Globus pallidus (tissue), 1 donor: ENCODE measurements at regions not wholly inside any gene's neighbourhood (a gene's known extent, or its start where the extent isn't known, plus 50 kb on each side); places are given as distances from the start of the nearest gene placed in this dataset.

Source experiments
- DNase-seq: peaks from one replicate; pipeline ENCODE4 v3.0.0-alpha.2; 2015; ENCODE audit warnings: low spot score

DNA sequence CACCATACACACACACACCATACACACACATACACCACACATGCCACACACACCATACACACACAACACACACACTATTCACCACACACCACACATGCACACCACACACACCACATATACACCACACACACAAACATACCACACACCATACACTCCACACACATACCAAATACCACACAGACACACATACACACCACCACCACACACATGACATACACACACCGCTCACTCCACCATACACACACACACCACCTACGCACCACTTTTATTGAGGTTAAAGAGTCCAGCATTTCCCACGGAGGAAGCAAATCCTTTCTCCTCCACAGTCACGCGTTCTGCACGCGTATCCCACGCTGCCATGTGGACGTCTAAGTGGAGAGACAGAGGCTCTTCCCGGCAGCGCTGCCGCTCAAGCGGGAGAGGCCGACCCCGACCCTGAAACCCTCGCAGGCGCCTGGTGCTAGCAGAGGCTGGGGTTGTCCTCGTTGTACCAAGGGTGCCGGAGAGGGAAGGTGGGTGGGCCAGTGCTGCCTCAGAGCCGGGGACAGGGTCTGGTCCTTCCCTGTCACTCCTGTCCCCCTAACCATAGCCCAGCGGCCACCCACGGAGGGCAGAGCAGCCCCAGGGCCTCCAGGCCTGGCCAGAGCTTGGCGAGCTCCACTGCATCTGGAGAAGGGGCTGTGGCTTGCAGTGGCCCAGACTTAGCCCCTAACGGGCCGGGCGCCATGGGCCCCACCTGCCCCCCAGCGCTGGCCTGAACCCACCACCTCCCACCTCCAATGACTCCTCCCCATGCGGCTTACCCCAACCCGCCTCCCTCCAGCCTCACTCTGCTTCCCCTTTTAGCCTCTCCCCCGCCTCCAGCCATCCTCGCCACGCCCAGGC lies 1495.0 kb downstream of the BRD1 start:
- no peak for DNase-seq

GRCh38 chr22:48331691-48332220 lies 1495.9 kb downstream of the BRD1 start:
- DNase-seq, result no peak

- DNase-seq, result no peak
Observed at GRCh38 chr22:48331266-48331665, 1496.4 kb downstream of the BRD1 start.

DNA sequence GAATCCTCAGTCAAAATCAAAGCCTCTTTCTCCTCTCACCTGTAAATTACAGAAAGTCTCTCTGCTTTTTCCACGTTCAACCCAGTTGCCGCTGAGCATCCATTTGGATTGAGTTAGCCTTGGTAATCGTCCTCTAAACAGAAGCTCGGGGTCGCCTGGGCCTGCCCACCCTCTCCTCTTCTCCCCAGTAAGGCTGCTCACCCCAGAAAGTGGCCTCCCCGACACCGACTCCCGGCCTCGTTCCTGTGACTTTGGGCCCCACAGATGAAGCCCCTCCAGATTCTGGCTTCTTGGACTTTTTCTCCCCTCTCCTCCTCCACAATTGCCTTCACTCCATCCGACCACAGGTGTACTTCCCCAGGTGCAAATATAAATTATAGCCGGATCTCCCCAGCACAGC lies 1500.0 kb downstream of the BRD1 start:
- no peak for DNase-seq

- no peak for DNase-seq
Observed at GRCh38 chr22:48323746-48324145, 1503.9 kb downstream of the BRD1 start.

DNA sequence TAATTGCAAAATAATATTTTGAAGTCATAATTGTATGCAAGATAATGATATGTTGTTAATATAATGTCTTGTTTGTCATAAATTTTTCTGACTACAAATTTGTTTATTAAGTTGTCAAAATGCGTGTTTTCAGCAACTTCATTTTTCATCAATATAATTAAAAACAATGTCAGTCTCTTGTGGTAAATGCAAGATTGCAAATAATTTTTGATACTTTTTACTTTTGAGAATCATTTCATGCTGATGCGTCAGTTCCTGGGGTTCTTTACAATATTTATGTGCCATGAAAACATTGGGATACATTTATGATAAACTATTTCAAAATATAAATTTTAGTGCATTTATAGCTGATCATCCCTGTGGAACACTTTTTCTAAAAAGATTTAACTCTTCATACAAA lies 1504.8 kb downstream of the BRD1 start:
- DNase-seq, result no peak

DNA sequence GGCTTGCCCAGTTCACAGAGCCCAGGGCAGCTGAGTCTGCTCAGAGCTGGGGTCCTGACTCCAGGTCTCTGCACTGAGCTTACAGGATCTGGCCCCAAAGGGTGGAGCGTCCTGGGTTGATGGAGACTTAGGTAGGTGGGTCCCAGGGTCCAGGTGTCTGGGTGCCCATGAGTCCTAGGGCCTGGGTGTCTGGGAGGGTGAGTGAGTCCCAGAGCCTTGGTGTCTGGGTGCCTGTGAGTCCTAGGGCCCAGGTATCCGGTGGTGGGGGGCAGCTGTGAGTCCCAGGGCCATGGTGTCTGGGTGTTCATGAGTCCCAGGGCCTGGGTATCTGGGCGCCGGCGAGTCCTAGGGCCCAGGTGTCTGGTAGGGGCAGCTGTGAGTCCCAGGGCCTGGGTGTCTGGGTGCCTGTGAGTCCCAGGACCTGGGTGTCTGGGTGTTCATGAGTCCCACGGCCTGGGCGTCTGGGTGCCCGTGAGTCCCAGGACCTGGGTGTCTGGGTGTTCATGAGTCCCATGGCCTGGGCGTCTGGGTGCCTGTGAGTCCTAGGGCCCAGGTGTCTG lies 1505.6 kb downstream of the BRD1 start:
- no peak for DNase-seq

- DNase-seq, result no peak
Observed at GRCh38 chr22:48320683-48321451, 1506.8 kb downstream of the BRD1 start.

DNA sequence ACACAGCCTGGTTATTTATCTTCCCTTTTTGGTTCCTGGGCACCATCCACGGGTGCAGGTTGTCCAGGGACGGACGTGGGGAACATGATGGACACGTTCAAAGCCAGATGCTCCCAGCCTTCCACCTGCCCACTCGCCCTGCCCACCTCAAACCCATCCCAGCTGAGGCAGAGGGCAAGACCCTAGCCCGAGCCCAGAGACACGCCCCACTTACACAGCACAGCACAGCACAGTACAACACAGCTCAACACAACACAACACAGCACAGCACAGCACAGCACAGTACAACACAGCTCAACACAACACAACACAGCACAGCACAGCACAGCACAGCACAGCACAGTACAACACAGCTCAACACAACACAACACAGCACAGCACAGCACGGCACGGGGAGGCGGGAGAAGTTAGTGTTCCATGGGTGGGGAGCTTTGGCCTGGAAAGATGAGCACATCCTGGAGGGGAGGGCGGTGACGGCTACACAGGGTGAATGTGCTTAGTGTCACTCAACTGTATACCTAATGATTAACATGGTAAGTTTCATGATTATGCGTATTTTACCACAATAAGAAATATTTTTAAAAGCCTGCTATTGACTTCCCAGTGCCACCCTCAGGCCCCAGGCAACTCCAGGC lies 1507.5 kb downstream of the BRD1 start:
- no peak for DNase-seq

DNA sequence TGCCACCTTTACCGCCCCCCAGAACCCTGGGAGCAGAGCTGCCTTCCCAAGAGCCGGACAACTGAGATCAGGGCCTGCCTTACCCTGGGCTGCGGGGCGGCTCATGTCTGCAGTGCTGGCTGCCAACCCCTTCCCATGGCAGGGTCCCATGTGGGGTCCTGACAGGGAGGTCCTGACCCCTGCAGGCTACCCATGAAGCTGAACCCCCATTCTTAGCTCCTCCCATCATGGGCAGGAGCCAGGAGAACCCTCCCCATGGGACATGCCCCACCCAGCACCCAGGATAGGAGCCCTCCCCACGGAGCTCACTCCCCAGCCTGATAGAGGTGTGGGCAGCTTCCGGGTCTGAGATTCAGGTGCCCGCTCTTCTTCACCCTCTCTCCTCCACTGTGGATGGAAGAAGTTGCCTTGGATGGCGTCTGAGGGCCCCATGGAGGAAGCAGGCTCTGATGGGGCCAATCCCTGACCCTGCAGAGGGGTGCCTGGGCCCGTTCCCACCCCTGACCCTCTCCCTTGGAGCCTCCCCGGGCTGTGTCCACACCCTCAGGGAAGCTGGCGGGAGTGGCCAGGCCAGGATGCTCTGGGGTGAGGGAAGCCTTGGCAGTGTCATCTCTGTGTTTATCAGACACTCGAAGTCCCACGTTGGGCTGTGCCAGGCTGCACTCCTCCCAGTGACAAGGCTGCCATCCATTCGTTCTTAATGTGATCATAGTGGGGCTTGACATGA lies 1508.2 kb downstream of the BRD1 start:
- no peak for DNase-seq

DNA sequence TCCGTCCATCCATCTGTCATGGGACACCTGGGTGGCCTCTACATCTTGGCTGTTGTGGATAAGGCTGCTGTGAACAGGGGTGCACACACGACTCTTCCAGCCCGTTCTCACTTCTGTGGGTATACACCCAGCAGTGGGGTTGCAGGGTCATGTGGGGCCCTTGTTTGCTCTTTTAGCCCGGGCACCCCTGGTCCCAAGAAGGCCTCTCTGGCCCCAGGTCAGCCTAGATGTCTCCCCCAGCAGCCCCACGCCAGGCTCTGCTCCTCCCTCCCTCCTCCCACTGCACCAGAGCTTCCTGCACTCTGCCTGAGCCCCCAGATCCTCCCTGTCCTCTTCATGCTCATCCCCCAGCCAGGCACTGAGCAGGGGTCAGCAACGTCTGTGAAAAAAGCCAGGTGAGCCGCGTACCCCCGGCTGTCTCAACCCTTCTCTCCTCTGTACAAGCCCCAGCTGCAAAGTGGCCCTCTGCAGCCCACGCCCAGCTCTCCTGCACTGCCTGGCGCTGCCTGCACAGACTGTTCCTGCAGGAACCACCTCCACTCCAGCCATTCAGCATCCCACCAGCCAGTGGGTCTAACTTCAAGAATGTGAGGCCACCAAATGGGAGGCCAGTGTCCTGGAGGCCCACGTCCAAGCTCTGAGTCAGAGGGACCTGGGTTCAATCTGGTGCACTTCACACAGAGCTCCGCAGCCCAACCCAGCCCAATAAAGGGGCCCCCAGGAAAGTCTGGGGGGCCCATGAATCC lies 1508.9 kb downstream of the BRD1 start:
- no peak for DNase-seq

- no peak for DNase-seq
Observed at GRCh38 chr22:48318173-48318572, 1509.5 kb downstream of the BRD1 start.

GRCh38 chr22:48316257-48317250 lies 1511.1 kb downstream of the BRD1 start:
- DNase-seq, result no peak

- DNase-seq, result no peak
Observed at GRCh38 chr22:48315439-48316256, 1512.0 kb downstream of the BRD1 start.

DNA sequence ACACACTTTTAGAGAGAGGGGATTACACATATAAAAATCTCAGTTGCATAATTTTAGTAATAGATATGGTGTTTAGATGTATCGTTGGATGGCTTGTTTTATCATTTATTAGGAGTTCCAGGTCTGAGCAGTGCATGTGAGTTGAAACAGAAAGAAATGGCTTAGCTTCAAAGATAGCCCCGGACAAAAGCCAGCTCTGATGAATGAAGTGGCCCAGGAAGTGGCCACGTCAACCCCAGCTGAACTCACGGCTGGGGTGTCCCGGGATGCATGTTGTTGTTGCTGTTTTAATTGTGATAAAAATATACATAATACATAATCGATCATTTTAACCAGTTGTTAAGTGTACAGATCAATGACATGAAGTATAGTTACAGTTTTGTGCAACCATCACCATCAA lies 1513.6 kb downstream of the BRD1 start:
- no peak for DNase-seq

DNA sequence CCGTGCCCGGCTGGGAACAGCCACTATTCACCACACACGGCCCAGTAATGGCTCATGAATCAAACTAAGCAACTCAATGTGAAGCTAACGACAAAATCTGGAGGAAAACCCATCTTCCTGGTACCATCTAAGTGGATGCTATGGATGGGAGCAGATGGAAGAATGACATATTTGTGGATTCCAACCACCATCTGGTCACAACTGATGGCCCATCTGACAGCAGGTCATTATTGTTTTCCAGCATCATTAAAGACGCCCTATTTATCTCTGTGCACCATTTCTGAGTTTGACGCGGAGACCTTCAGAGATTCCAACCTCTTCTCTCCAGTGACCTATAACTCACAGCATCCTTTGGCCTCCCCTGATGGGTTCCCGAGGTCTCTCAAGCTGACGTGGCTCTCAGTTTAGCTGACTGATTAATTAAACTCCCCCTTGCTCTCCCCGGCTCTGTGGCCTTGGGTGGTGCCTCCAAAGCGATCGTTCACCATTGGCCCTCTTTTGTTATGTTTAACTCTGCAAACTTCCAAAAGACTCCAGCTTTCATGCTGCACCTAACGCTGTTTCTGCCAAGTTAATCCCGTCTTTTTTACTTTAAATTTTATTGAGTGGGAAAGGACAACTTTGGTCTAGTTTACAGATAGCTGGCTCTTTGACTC lies 1514.4 kb downstream of the BRD1 start:
- DNase-seq, result no peak

DNA sequence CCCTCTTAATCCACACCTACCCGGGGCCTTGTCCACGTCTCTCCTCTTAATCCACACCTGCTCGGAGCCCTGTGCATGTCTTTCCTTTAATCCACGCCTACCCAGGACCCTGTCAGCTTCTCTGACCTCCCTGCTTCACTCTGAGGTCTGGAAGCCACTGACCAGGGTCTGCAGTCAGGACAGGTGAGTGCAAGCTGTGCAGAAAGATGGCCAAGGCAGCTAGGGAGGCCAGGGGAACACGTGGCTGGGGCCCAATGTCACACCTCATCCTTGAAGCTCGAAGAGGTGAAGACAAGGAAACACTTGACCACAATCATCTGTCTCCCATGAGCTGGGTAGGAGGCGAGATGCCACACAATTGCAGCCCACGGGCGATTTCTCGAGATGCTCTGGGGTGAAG lies 1516.9 kb downstream of the BRD1 start:
- DNase-seq, result no peak

GRCh38 chr22:48310289-48310688 lies 1517.4 kb downstream of the BRD1 start:
- DNase-seq, result no peak
